ENCODE measurements at regions not wholly inside any gene's neighbourhood (a gene's known extent, or its start where the extent isn't known, plus 50 kb on each side); places are given as distances from the start of the nearest gene placed in this dataset.
"Not testable (repeated sequence)": the region's sequence is repeated elsewhere in the genome, so short reads cannot be mapped to it uniquely, and the experiment has no call there.

DNA sequence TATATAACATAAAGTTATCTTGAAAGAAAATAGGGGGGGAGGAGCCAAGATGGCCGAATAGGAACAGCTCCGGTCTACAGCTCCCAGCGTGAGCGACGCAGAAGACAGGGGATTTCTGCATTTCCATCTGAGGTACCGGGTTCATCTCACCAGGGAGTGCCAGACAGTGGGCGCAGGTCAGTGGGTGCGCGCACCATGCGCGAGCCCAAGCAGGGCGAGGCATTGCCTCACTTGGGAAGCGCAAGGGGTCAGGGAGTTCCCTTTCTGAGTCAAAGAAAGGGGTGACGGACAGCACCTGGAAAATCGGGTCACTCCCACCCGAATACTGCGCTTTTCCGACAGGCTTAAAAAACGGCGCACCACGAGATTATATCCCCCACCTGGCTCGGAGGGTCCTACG lies 1704.4 kb upstream of the SPRY2 start:
- WGBS = 91% methylated on average over 23 of the region's 23 CpGs
- not testable (repeated sequence) for H3K27ac ChIP-seq (ENCODE audit: low read depth in 1 of 2, low read length in 2 of 2); H3K4me1 ChIP-seq (ENCODE audit: control insufficient read depth in 4 of 4, insufficient read depth in 4 of 4, low read length in 3 of 4); H3K27me3 ChIP-seq (ENCODE audit: control insufficient read depth in 4 of 4, insufficient read depth in 4 of 4, low read length in 3 of 4); H3K9me3 ChIP-seq (ENCODE audit: control insufficient read depth in 4 of 4, low read length in 3 of 4); H3K9ac ChIP-seq (ENCODE audit: low read depth in 1 of 2, low read length in 2 of 2); DNase-seq (ENCODE audit: low spot score); H3K4me3 ChIP-seq (ENCODE audit: low read depth in 1 of 3, low read length in 3 of 3); H3K36me3 ChIP-seq (ENCODE audit: control insufficient read depth in 4 of 4, insufficient read depth in 3 of 4, low read depth in 1 of 4, low read length in 3 of 4)

GRCh38 chr13:82036602-82037001 lies 1695.7 kb upstream of the SPRY2 start:
- H3K4me1 ChIP-seq (ENCODE audit: control insufficient read depth in 4 of 4, insufficient read depth in 4 of 4, low read length in 3 of 4) = no peaks in the 10 kb centered on the region
- WGBS = 71% methylated on average over 1 of the region's 1 CpG
- DNase-seq (ENCODE audit: low spot score) = no peak
- H3K4me3 ChIP-seq (ENCODE audit: low read depth in 1 of 3, low read length in 3 of 3) = no peak overlapping the region
- TF ChIP-seq, protein P1, sequence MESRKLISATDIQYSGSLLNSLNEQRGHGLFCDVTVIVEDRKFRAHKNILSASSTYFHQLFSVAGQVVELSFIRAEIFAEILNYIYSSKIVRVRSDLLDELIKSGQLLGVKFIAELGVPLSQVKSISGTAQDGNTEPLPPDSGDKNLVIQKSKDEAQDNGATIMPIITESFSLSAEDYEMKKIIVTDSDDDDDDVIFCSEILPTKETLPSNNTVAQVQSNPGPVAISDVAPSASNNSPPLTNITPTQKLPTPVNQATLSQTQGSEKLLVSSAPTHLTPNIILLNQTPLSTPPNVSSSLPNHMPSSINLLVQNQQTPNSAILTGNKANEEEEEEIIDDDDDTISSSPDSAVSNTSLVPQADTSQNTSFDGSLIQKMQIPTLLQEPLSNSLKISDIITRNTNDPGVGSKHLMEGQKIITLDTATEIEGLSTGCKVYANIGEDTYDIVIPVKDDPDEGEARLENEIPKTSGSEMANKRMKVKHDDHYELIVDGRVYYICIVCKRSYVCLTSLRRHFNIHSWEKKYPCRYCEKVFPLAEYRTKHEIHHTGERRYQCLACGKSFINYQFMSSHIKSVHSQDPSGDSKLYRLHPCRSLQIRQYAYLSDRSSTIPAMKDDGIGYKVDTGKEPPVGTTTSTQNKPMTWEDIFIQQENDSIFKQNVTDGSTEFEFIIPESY (IDR thresholded peaks at IDR 0.05) = no peak
- TF ChIP-seq EGR1 (IDR thresholded peaks at IDR 0.05; ENCODE audit: low read depth in 2 of 2) (no peak), HNF4G (IDR thresholded peaks at IDR 0.05) (no peak), FOXA2 (IDR thresholded peaks at IDR 0.05) (no peak), NR2F2 (IDR thresholded peaks at IDR 0.05) (no peak), TAF1 (conservative IDR thresholded peaks at IDR 0.05) (no peak), ATF3 (IDR thresholded peaks at IDR 0.05) (no peak), GABPA (IDR thresholded peaks at IDR 0.05 in 1 of 2, conservative IDR thresholded peaks at IDR 0.05 in 1 of 2) (no peak), MAX (IDR thresholded peaks at IDR 0.05) (no peak), HNF4A (conservative IDR thresholded peaks at IDR 0.05) (no peak), YY1 (IDR thresholded peaks at IDR 0.05) (no peak), RAD21 (IDR thresholded peaks at IDR 0.05) (no peak), JUND (IDR thresholded peaks at IDR 0.05) (no peak), FOXA1 (IDR thresholded peaks at IDR 0.05) (no peak), SP1 (IDR thresholded peaks at IDR 0.05) (no peak), RXRA (IDR thresholded peaks at IDR 0.05) (no peak)
- TF ChIP-seq, protein P2, sequence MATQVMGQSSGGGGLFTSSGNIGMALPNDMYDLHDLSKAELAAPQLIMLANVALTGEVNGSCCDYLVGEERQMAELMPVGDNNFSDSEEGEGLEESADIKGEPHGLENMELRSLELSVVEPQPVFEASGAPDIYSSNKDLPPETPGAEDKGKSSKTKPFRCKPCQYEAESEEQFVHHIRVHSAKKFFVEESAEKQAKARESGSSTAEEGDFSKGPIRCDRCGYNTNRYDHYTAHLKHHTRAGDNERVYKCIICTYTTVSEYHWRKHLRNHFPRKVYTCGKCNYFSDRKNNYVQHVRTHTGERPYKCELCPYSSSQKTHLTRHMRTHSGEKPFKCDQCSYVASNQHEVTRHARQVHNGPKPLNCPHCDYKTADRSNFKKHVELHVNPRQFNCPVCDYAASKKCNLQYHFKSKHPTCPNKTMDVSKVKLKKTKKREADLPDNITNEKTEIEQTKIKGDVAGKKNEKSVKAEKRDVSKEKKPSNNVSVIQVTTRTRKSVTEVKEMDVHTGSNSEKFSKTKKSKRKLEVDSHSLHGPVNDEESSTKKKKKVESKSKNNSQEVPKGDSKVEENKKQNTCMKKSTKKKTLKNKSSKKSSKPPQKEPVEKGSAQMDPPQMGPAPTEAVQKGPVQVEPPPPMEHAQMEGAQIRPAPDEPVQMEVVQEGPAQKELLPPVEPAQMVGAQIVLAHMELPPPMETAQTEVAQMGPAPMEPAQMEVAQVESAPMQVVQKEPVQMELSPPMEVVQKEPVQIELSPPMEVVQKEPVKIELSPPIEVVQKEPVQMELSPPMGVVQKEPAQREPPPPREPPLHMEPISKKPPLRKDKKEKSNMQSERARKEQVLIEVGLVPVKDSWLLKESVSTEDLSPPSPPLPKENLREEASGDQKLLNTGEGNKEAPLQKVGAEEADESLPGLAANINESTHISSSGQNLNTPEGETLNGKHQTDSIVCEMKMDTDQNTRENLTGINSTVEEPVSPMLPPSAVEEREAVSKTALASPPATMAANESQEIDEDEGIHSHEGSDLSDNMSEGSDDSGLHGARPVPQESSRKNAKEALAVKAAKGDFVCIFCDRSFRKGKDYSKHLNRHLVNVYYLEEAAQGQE (IDR thresholded peaks at IDR 0.05) = no peak
- TF ChIP-seq, protein P3, sequence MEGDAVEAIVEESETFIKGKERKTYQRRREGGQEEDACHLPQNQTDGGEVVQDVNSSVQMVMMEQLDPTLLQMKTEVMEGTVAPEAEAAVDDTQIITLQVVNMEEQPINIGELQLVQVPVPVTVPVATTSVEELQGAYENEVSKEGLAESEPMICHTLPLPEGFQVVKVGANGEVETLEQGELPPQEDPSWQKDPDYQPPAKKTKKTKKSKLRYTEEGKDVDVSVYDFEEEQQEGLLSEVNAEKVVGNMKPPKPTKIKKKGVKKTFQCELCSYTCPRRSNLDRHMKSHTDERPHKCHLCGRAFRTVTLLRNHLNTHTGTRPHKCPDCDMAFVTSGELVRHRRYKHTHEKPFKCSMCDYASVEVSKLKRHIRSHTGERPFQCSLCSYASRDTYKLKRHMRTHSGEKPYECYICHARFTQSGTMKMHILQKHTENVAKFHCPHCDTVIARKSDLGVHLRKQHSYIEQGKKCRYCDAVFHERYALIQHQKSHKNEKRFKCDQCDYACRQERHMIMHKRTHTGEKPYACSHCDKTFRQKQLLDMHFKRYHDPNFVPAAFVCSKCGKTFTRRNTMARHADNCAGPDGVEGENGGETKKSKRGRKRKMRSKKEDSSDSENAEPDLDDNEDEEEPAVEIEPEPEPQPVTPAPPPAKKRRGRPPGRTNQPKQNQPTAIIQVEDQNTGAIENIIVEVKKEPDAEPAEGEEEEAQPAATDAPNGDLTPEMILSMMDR (IDR thresholded peaks at IDR 0.05; ENCODE audit: low read depth, low read length, missing input control) = no peak
- H3K36me3 ChIP-seq (ENCODE audit: control insufficient read depth in 4 of 4, insufficient read depth in 3 of 4, low read depth in 1 of 4, low read length in 3 of 4) = no peaks in the 10 kb centered on the region
- no peak overlapping the region for H3K27ac ChIP-seq (ENCODE audit: low read depth in 1 of 2, low read length in 2 of 2)
- peaks cover 0 to 3% (median 0%) of the 10 kb centered on the region in 4 donors for H3K9me3 ChIP-seq (ENCODE audit: control insufficient read depth in 4 of 4, low read length in 3 of 4)
- no peak overlapping the region for H3K9ac ChIP-seq (ENCODE audit: low read depth in 1 of 2, low read length in 2 of 2)
- no peaks in the 10 kb centered on the region for H3K27me3 ChIP-seq (ENCODE audit: control insufficient read depth in 4 of 4, insufficient read depth in 4 of 4, low read length in 3 of 4)
